MCF 10A (cell line): ENCODE measurements at regions not wholly inside any gene's neighbourhood (a gene's known extent, or its start where the extent isn't known, plus 50 kb on each side); places are given as distances from the start of the nearest gene placed in this dataset.
A peak's percentile ranks its signal among the peaks of the same experiment; 100 is the strongest.
"Not testable (repeated sequence)": the region's sequence is repeated elsewhere in the genome, so short reads cannot be mapped to it uniquely, and the experiment has no call there.

Source experiments
- BruUV-seq: library from RNA; stranded (reverse); fragments of 400-500 nt; replicated peaks from 2 replicates; lab custom pipeline; 2021; lab: Mats Ljungman, UMichigan
- CTCF ChIA-PET: fragments of 300-600 bp; sonication (Branson Sonifier 250); formaldehyde crosslinking; extraction: SDS; loops from one replicate; lab custom pipeline; 2021; ENCODE audit warnings: antibody characterized with exemption, inconsistent platforms; lab: Yijun Ruan, JAX
- POLR2A ChIA-PET: fragments of 300-600, 350-650 bp; sonication (Branson Sonifier 250); formaldehyde crosslinking; extraction: SDS; loops from one replicate; lab custom pipeline; 2020; ENCODE audit warnings: antibody characterized with exemption, inconsistent platforms; lab: Yijun Ruan, JAX
- DNase-seq: peaks from one replicate; pipeline ENCODE4 v3.0.0-alpha.2; 2018; ENCODE audit not compliant: unreplicated experiment
- H3K27ac Mint-ChIP-seq: one replicate; pipeline ENCODE4 v1.8.0; 2022; ENCODE audit warnings: mild to moderate bottlenecking, low read depth, mixed read lengths; ENCODE audit not compliant: unreplicated experiment
- H3K27me3 Mint-ChIP-seq: one replicate; pipeline ENCODE4 v1.8.0; 2022; ENCODE audit warnings: mixed read lengths; ENCODE audit not compliant: insufficient read depth, unreplicated experiment
- H3K36me3 Mint-ChIP-seq: one replicate; pipeline ENCODE4 v1.8.0; 2022; ENCODE audit warnings: mild to moderate bottlenecking, moderate library complexity, mixed read lengths; ENCODE audit not compliant: insufficient read depth, unreplicated experiment
- H3K4me1 Mint-ChIP-seq: one replicate; pipeline ENCODE4 v1.8.0; 2022; ENCODE audit warnings: mixed read lengths; ENCODE audit not compliant: insufficient read depth, unreplicated experiment
- H3K4me3 Mint-ChIP-seq: one replicate; pipeline ENCODE4 v1.8.0; 2022; ENCODE audit warnings: mild to moderate bottlenecking, moderate library complexity, mixed read lengths; ENCODE audit not compliant: unreplicated experiment
- H3K9me3 Mint-ChIP-seq: one replicate; pipeline ENCODE4 v1.8.0; 2022; ENCODE audit warnings: mixed read lengths; ENCODE audit not compliant: unreplicated experiment
- intact Hi-C: fragments of 100-400 bp; cut with micrococcal nuclease; formaldehyde crosslinking; loops from 2 replicates; pipeline ENCODE4 v1.14.1; 2022
- TF ChIP-seq, protein P1 (sequence below): fragments of 200-600 bp; IDR thresholded peaks from one replicate; pipeline ENCODE4 v1.8.0; 2022; ENCODE audit warnings: antibody characterized with exemption, mild to moderate bottlenecking; ENCODE audit not compliant: unreplicated experiment

GRCh38 chr13:43946281-43946680 is 66.6 kb downstream of the LACC1 start:
- Mint-ChIP-seq H3K4me3 (no peak overlapping the region), H3K27ac (no peak overlapping the region), H3K27me3 (no peaks in the 10 kb centered on the region), H3K9me3 (peaks cover 12% of the 10 kb centered on the region), H3K4me1 (no peaks in the 10 kb centered on the region), H3K36me3 (no peaks in the 10 kb centered on the region)
- POLR2A ChIA-PET, result no interaction called here
- CTCF ChIA-PET, result interaction anchor here (1.6 kb wide), 1 partner anchor 38 kb away, joined by 3 read pairs; no protein-coding TSS in a partner anchor
- TF ChIP-seq, protein P1, sequence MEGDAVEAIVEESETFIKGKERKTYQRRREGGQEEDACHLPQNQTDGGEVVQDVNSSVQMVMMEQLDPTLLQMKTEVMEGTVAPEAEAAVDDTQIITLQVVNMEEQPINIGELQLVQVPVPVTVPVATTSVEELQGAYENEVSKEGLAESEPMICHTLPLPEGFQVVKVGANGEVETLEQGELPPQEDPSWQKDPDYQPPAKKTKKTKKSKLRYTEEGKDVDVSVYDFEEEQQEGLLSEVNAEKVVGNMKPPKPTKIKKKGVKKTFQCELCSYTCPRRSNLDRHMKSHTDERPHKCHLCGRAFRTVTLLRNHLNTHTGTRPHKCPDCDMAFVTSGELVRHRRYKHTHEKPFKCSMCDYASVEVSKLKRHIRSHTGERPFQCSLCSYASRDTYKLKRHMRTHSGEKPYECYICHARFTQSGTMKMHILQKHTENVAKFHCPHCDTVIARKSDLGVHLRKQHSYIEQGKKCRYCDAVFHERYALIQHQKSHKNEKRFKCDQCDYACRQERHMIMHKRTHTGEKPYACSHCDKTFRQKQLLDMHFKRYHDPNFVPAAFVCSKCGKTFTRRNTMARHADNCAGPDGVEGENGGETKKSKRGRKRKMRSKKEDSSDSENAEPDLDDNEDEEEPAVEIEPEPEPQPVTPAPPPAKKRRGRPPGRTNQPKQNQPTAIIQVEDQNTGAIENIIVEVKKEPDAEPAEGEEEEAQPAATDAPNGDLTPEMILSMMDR, result no peak
- intact Hi-C loops, result no loop called here
- DNase-seq, result no peak
- no TSS peak for BruUV-seq

- no TSS peak for BruUV-seq
- DNase-seq, result no peak
- ChIA-PET POLR2A (interaction anchor here (0.6 kb wide), 1 partner anchor 10 kb away, joined by 3 read pairs; no protein-coding TSS in a partner anchor), CTCF (interaction anchor here (0.6 to 1.6 kb wide), 2 partner anchors 40 to 75 kb away, joined by 3 read pairs; no protein-coding TSS in a partner anchor)
- H3K9me3 Mint-ChIP-seq, result peaks cover 12% of the 10 kb centered on the region
- H3K36me3 Mint-ChIP-seq, result no peaks in the 10 kb centered on the region
- H3K27ac Mint-ChIP-seq, result no peak overlapping the region
- no peaks in the 10 kb centered on the region for H3K27me3 Mint-ChIP-seq
- peaks cover 2% of the 10 kb centered on the region for H3K4me1 Mint-ChIP-seq
- no peak overlapping the region for H3K4me3 Mint-ChIP-seq
- intact Hi-C loops, result no loop called here
- TF ChIP-seq, protein P1, result no peak
These were observed 68.3 kb downstream of the LACC1 start for GRCh38 chr13:43947897-43948458.

DNA sequence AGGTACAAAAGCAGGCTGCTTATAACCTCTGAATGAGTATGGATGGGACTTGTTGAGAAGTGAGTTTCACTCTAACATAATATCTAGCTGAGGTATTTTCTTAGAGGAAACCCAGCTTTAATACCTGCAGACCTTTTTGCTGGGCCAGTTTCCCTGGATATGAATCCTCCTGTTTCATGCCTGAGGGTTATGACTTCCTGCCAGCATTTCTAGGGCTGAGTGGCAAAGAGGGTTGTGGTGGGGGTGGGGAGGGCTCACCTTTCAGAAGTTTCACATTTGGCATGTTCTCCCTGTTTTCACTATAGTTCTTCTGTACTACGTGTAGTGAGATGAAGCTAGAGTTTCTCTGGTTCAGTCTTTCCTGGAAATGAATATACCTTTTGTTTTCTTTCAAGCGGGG is 73.7 kb downstream of the LACC1 start:
- no TSS peak for BruUV-seq
- H3K27ac Mint-ChIP-seq, result peak overlapping the region; percentile 6
- CTCF ChIA-PET, result interaction anchor here (0.9 to 1.0 kb wide), 2 partner anchors 45 to 483 kb away, joined by 3 to 7 read pairs; no protein-coding TSS in a partner anchor
- POLR2A ChIA-PET, result interaction anchor here (0.9 to 1.2 kb wide), 3 partner anchors 9 to 91 kb away, joined by 3 to 4 read pairs (median 3); no protein-coding TSS in a partner anchor
- H3K4me3 Mint-ChIP-seq, result no peak overlapping the region
- peak; percentile 65 for DNase-seq
- peaks cover 5% of the 10 kb centered on the region for H3K9me3 Mint-ChIP-seq
- TF ChIP-seq, protein P1, result no peak
- H3K4me1 Mint-ChIP-seq, result peaks cover 15% of the 10 kb centered on the region
- H3K36me3 Mint-ChIP-seq, result no peaks in the 10 kb centered on the region
- no peaks in the 10 kb centered on the region for H3K27me3 Mint-ChIP-seq
- intact Hi-C loops, result no loop called here

DNA sequence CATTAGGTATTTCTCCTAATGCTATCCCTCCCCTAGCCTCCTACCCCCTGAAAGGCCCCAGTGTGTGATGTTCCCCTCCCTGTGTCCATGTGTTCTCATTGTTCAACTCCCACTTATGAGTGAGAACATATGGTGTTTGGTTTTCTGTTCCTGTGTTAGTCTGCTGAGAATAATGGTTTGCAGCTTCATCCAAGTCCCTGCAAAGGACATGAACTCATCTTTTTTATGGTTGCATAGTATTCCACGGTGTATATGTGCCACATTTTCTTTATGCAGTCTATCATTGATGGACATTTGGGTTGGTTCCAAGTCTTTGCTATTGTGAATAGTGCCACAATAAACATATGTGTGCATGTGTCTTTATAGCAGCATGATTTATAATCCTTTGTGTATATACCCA is 77.3 kb downstream of the LACC1 start:
- POLR2A ChIA-PET, BruUV-seq, intact Hi-C loops, H3K9me3 Mint-ChIP-seq, CTCF ChIA-PET, H3K27me3 Mint-ChIP-seq, H3K27ac Mint-ChIP-seq, DNase-seq, H3K36me3 Mint-ChIP-seq, H3K4me3 Mint-ChIP-seq: not testable (repeated sequence)
- peaks cover 15% of the 10 kb centered on the region for H3K4me1 Mint-ChIP-seq
